T-cell (primary cell): ENCODE measurements at regions not wholly inside any gene's neighbourhood (a gene's known extent, or its start where the extent isn't known, plus 50 kb on each side); places are given as distances from the start of the nearest gene placed in this dataset.

Source experiments
- ATAC-seq, 4 experiments: fragments of 200-7000 bp in 3 of 4; fragments of 150-1000 bp in 1 of 4; cut with Tn5 transposase; replicated peaks in 1 of 4; 1 replicate in 3 of 4; 2 replicates in 1 of 4; pipeline ENCODE4 v1.10.0; 2021; ENCODE audit warnings: moderate library complexity in 3 of 4, mild to moderate bottlenecking in 2 of 4, moderate number of reproducible peaks in 1 of 4
- CTCF ChIA-PET, 2 donors: fragments of 300-600 bp; sonication (Branson Sonifier 250); formaldehyde crosslinking; loops; one replicate each; lab custom pipeline; 2022; ENCODE audit warnings: antibody characterized with exemption in 2 of 2; lab: Charles Lee
- POLR2A ChIA-PET, 2 donors: fragments of 300-600 bp; sonication (Branson Sonifier 250); formaldehyde crosslinking; loops; one replicate each; lab custom pipeline; 2022; ENCODE audit warnings: antibody characterized with exemption in 2 of 2; lab: Charles Lee
- DNase-seq, 35 experiments: peaks; one replicate each; pipeline versions ENCODE4 v3.0.0 to v3.0.0-alpha.2; 2013 to 2023
- H3K27ac ChIP-seq: one replicate; pipeline ENCODE4 v1.5.1; 2013; ENCODE audit warnings: low read length
- H3K27me3 ChIP-seq, 2 experiments: replicated peaks in 1 of 2; 1 replicate in 1 of 2; 2 replicates in 1 of 2; pipeline versions ENCODE4 v1.6.1 to v1.7.0; 2013; ENCODE audit warnings: low read length in 1 of 2, mixed read lengths in 1 of 2; ENCODE audit not compliant: control insufficient read depth in 2 of 2, insufficient read depth in 2 of 2; ENCODE audit errors: extremely low read depth in 1 of 2
- H3K36me3 ChIP-seq, 2 donors: 1 replicate in 1 of 2; 2 replicates in 1 of 2; pipeline versions ENCODE4 v1.6.1 to v1.7.0; 2013; ENCODE audit warnings: low read length in 1 of 2; ENCODE audit not compliant: control insufficient read depth in 2 of 2, insufficient read depth in 1 of 2; ENCODE audit errors: extremely low read depth in 1 of 2
- H3K4me1 ChIP-seq, 2 experiments: 1 replicate in 1 of 2; 2 replicates in 1 of 2; pipeline versions ENCODE4 v1.6.1 to v1.7.0; 2013; ENCODE audit warnings: low read length in 2 of 2, mixed read lengths in 1 of 2; ENCODE audit not compliant: insufficient read depth in 2 of 2, control insufficient read depth in 1 of 2; ENCODE audit errors: extremely low read depth in 1 of 2
- H3K4me3 ChIP-seq, 2 donors: 1 replicate in 1 of 2; 2 replicates in 1 of 2; pipeline versions ENCODE4 v1.5.1 to v1.7.0; 2013; ENCODE audit warnings: mild to moderate bottlenecking in 2 of 2, low read length in 1 of 2, moderate library complexity in 1 of 2; ENCODE audit not compliant: control insufficient read depth in 1 of 2; ENCODE audit errors: extremely low read depth in 1 of 2
- H3K9me3 ChIP-seq: 2 replicates; pipeline ENCODE4 v1.7.0; 2013
- H3K27ac Mint-ChIP-seq, 2 donors: one replicate each; pipeline ENCODE4 v1.8.0; 2020 to 2021; ENCODE audit warnings: mild to moderate bottlenecking in 2 of 2, mixed read lengths in 2 of 2
- H3K27me3 Mint-ChIP-seq, 2 donors: one replicate each; pipeline ENCODE4 v1.8.0; 2021 to 2022; ENCODE audit warnings: mixed read lengths in 2 of 2
- H3K36me3 Mint-ChIP-seq: one replicate; pipeline ENCODE4 v1.8.0; 2021; ENCODE audit warnings: mixed read lengths
- H3K4me1 Mint-ChIP-seq, 3 donors: one replicate each; pipeline ENCODE4 v1.8.0; 2020 to 2022; ENCODE audit warnings: mixed read lengths in 3 of 3, mild to moderate bottlenecking in 1 of 3
- H3K4me3 Mint-ChIP-seq, 3 donors: one replicate each; pipeline ENCODE4 v1.8.0; 2020 to 2022; ENCODE audit warnings: mild to moderate bottlenecking in 3 of 3, mixed read lengths in 3 of 3, moderate library complexity in 3 of 3
- H3K9me3 Mint-ChIP-seq, 3 donors: one replicate each; pipeline ENCODE4 v1.8.0; 2020 to 2022; ENCODE audit warnings: mixed read lengths in 3 of 3
- WGBS: methylation state at CpG from one replicate; pipeline ENCODE4 v1.1.5; 2013; ENCODE audit warnings: missing lambda C conversion rate; ENCODE audit not compliant: insufficient coverage; 5-methylcytosine and 5-hydroxymethylcytosine counted together

DNA sequence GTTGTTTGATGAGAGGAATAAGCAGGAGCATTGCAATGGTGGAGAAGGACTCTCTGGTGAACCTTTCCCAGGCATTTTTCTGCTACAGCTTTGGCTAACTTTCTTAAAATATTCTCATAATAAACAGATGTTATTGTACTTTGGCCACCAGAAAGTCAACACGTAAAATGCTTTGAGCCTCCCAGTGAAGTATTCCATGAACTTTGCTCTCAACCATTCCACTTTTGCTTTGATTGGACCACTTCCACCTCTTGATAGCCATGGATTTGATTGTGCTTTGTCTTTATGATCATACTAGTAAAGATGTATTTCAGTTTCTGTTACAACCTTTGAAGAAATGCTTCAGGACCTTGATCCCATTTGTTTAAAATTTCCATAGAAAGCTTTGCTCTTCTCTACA is 241.1 kb downstream of the TENT5A start:
- H3K4me1 ChIP-seq = no peaks in the 10 kb centered on the region
- no peak overlapping the region for H3K27ac Mint-ChIP-seq
- peaks cover 4 to 20% (median 6%) of the 10 kb centered on the region in 3 donors for H3K9me3 Mint-ChIP-seq
- H3K36me3 Mint-ChIP-seq = no peaks in the 10 kb centered on the region
- ChIA-PET CTCF (no interaction called here), POLR2A (no interaction called here)
- no peak overlapping the region for H3K4me3 ChIP-seq
- ATAC-seq (no peak), DNase-seq (no peak)
- no peaks in the 10 kb centered on the region for H3K27me3 Mint-ChIP-seq
- no peaks in the 10 kb centered on the region for H3K36me3 ChIP-seq
- no peaks in the 10 kb centered on the region for H3K27me3 ChIP-seq
- H3K9me3 ChIP-seq = no peaks in the 10 kb centered on the region
- 80% methylated on average over 1 of the region's 1 CpG for WGBS
- H3K4me1 Mint-ChIP-seq = no peaks in the 10 kb centered on the region
- H3K27ac ChIP-seq = no peak overlapping the region
- no peak overlapping the region for H3K4me3 Mint-ChIP-seq

DNA sequence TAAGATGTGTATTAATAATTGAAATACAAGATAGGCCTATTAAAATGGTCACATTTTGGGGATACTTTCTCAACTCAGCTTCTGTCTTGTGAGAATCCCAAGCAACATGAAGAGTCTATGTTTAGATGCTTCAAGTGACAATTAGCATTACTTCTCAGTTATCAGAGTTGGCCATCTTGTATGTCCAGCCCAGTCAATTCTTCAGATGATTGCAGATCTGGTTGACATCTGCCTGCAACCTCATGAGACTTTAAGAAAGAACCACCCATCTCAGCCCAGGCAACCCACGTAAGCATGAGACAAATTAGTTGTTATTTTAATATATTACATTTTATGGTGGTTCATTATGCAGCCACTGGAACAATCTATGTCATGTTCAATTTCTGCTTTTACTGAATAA is 256.5 kb downstream of the TENT5A start:
- ATAC-seq (no peak), DNase-seq (no peak)
- no peaks in the 10 kb centered on the region for H3K4me1 ChIP-seq
- H3K36me3 ChIP-seq = no peaks in the 10 kb centered on the region
- H3K9me3 ChIP-seq = no peaks in the 10 kb centered on the region
- H3K4me1 Mint-ChIP-seq = no peaks in the 10 kb centered on the region
- no peak overlapping the region for H3K27ac Mint-ChIP-seq
- no peaks in the 10 kb centered on the region for H3K36me3 Mint-ChIP-seq
- no CpG with 5 or more reads among the region's 1 CpG for WGBS
- H3K27me3 ChIP-seq = no peaks in the 10 kb centered on the region
- POLR2A ChIA-PET = no interaction called here
- H3K27ac ChIP-seq = no peak overlapping the region
- H3K27me3 Mint-ChIP-seq = no peaks in the 10 kb centered on the region
- no peak overlapping the region for H3K4me3 ChIP-seq
- CTCF ChIA-PET = no interaction called here
- H3K4me3 Mint-ChIP-seq = no peak overlapping the region
- H3K9me3 Mint-ChIP-seq = peaks cover 13 to 33% (median 13%) of the 10 kb centered on the region in 3 donors

DNA sequence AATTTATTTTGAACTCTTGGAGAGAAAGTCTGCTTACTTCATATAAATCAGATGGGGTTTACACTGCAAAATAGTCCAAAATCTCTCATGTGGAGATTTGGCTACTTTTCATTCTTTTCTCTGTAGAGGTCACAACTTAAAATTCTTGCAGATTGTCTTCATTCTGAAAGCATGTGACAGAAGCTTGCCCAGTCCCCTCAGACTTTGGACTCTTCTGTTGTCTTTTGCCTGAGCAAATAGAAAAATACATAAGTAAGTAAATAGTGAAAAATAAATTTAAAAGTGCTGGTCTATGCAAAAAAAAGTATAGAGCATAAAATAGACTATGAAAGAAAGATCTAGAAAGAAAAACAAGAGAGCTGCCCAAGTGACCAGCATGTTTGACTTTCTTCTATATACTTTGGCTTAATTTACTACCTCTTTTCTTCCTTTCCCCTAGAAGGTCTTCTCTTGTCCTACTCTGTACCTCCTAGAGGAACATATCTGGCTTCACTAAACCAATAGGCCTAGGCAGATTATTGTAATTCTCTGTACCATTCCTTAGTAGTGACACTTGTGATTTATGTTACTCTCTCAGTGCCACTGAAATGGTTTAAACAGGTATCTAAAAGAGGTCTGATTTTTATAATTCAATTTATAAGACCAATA is 260.9 kb downstream of the TENT5A start:
- H3K27me3 ChIP-seq = no peaks in the 10 kb centered on the region
- no peaks in the 10 kb centered on the region for H3K4me1 ChIP-seq
- H3K27ac ChIP-seq = no peak overlapping the region
- no peak for ATAC-seq
- H3K4me1 Mint-ChIP-seq = no peaks in the 10 kb centered on the region
- no peaks in the 10 kb centered on the region for H3K36me3 Mint-ChIP-seq
- no peaks in the 10 kb centered on the region for H3K36me3 ChIP-seq
- H3K9me3 Mint-ChIP-seq = peaks cover 6 to 17% (median 16%) of the 10 kb centered on the region in 3 donors
- no peak overlapping the region for H3K4me3 Mint-ChIP-seq
- H3K27ac Mint-ChIP-seq = no peak overlapping the region
- no peak overlapping the region for H3K4me3 ChIP-seq
- POLR2A ChIA-PET = no interaction called here
- DNase-seq = no peak
- H3K27me3 Mint-ChIP-seq = no peaks in the 10 kb centered on the region
- CTCF ChIA-PET = no interaction called here
- no peaks in the 10 kb centered on the region for H3K9me3 ChIP-seq

DNA sequence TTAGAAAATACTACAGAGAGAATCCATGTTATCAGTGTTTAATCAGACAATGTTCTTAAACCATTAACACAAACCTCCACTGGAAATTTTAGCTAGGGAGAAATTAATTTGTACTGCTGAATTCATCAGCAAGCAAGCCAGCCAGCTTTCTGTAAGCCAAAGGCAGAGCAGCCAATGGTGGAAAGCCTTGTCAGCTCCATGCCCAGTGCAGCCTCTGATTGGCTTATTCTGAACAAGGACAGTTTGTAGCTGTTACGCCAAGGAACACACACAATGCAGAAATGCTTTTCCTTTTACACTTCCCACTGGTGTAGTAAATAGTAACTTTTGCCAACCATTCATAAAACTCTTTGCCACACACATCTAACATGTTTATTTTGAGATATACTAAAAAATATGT is 265.0 kb downstream of the TENT5A start:
- H3K4me1 ChIP-seq = no peaks in the 10 kb centered on the region
- H3K9me3 ChIP-seq = no peaks in the 10 kb centered on the region
- H3K4me3 ChIP-seq = no peak overlapping the region
- H3K27ac ChIP-seq = no peak overlapping the region
- POLR2A ChIA-PET = no interaction called here
- WGBS = no CpG with 5 or more reads among the region's 1 CpG
- Mint-ChIP-seq H3K27ac (no peak overlapping the region), H3K9me3 (peaks cover 0 to 11% (median 0%) of the 10 kb centered on the region in 3 donors), H3K36me3 (no peaks in the 10 kb centered on the region), H3K27me3 (no peaks in the 10 kb centered on the region), H3K4me3 (no peak overlapping the region), H3K4me1 (no peaks in the 10 kb centered on the region)
- CTCF ChIA-PET = interaction anchor here in 1 of 2 donors (0.6 kb wide), 1 partner anchor 510 kb away, joined by 4 read pairs; no protein-coding TSS in a partner anchor
- H3K36me3 ChIP-seq = no peaks in the 10 kb centered on the region
- no peaks in the 10 kb centered on the region for H3K27me3 ChIP-seq
- DNase-seq = no peak
- no peak for ATAC-seq

DNA sequence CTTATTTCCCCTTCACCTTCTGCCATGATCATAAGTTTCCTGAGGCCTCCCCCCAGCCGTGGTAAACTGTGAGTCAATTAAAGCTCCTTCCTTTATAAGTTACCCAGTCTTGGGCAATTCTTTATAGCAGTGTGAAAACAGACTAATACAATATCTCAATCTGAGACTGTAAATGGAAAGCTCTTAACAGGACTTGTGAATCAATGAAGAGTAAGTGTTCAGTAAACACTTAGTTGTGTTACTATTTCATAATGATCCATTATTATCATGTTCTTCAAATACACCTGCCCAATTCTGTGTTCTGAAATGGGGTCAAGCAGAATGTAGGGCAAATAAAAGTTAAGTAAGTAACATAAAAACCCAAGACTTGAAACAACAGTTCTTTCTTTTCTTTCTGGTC is 266.2 kb downstream of the TENT5A start:
- no peaks in the 10 kb centered on the region for H3K27me3 Mint-ChIP-seq
- CTCF ChIA-PET = no interaction called here
- no peaks in the 10 kb centered on the region for H3K36me3 Mint-ChIP-seq
- H3K4me3 ChIP-seq = no peak overlapping the region
- no peak overlapping the region for H3K4me3 Mint-ChIP-seq
- no peaks in the 10 kb centered on the region for H3K36me3 ChIP-seq
- H3K27me3 ChIP-seq = no peaks in the 10 kb centered on the region
- no peak overlapping the region for H3K27ac ChIP-seq
- POLR2A ChIA-PET = no interaction called here
- DNase-seq (no peak), ATAC-seq (no peak)
- no peaks in the 10 kb centered on the region for H3K9me3 ChIP-seq
- H3K4me1 ChIP-seq = no peaks in the 10 kb centered on the region
- no peaks in the 10 kb centered on the region for H3K4me1 Mint-ChIP-seq
- no peak overlapping the region for H3K27ac Mint-ChIP-seq
- no CpG with 5 or more reads among the region's 1 CpG for WGBS
- H3K9me3 Mint-ChIP-seq = peaks cover 0 to 11% (median 0%) of the 10 kb centered on the region in 3 donors

DNA sequence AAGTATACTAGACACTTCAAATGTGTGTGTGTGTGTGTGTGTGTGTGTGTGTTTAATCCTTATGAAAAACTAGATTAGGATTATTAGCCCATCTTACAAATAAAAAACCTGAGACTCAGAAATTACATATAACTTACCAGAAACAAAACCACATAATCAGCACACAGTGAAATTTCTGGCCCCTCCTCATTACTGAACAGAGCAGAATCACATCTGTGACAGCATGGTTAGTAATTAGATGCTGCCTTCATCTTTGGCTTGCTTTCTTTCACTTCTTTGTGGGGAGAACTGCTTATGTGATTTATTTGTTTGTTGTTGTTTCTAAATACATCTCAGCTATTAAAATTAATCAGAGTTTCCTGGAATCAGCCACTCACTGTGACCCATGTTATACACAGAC is 267.1 kb downstream of the TENT5A start:
- ATAC-seq (no peak), DNase-seq (no peak)
- H3K27ac ChIP-seq = no peak overlapping the region
- peaks cover 0 to 11% (median 0%) of the 10 kb centered on the region in 3 donors for H3K9me3 Mint-ChIP-seq
- H3K4me3 ChIP-seq = no peak overlapping the region
- CTCF ChIA-PET = interaction anchor here in 1 of 2 donors (0.6 kb wide), 1 partner anchor 27 kb away, joined by 3 read pairs; no protein-coding TSS in a partner anchor
- H3K36me3 Mint-ChIP-seq = no peaks in the 10 kb centered on the region
- H3K27me3 Mint-ChIP-seq = no peaks in the 10 kb centered on the region
- no peaks in the 10 kb centered on the region for H3K9me3 ChIP-seq
- no peaks in the 10 kb centered on the region for H3K4me1 Mint-ChIP-seq
- no peak overlapping the region for H3K27ac Mint-ChIP-seq
- no peaks in the 10 kb centered on the region for H3K27me3 ChIP-seq
- H3K4me1 ChIP-seq = no peaks in the 10 kb centered on the region
- POLR2A ChIA-PET = no interaction called here
- no peaks in the 10 kb centered on the region for H3K36me3 ChIP-seq
- H3K4me3 Mint-ChIP-seq = no peak overlapping the region

DNA sequence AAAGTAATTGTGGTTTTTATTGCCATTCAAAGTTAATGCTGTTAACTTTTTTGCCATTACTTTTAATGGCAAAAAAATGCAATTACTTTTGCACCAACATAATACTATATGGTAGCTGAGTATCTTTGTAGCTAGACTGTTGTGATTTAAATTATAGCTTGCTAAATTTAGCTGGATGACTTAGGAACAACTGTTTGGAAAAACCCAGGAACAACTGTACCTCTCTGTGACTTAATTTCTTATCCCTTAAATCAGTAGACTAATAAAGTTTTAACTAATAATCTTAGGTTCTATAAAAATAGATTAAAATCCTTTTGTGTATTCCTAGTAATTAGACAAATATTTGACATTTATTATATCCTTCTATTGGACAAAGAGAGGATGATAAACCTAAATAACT is 268.2 kb downstream of the TENT5A start:
- ATAC-seq (no peak), DNase-seq (no peak)
- no peaks in the 10 kb centered on the region for H3K27me3 Mint-ChIP-seq
- Histone ChIP-seq H3K9me3 (no peaks in the 10 kb centered on the region), H3K27ac (no peak overlapping the region), H3K36me3 (no peaks in the 10 kb centered on the region), H3K27me3 (no peaks in the 10 kb centered on the region), H3K4me3 (no peak overlapping the region), H3K4me1 (no peaks in the 10 kb centered on the region)
- H3K4me3 Mint-ChIP-seq = no peak overlapping the region
- ChIA-PET POLR2A (no interaction called here), CTCF (no interaction called here)
- no peaks in the 10 kb centered on the region for H3K4me1 Mint-ChIP-seq
- H3K36me3 Mint-ChIP-seq = no peaks in the 10 kb centered on the region
- no peak overlapping the region for H3K27ac Mint-ChIP-seq
- peaks cover 0 to 3% (median 0%) of the 10 kb centered on the region in 3 donors for H3K9me3 Mint-ChIP-seq
